PC-9 (cell line): ENCODE measurements at regions not wholly inside any gene's neighbourhood (a gene's known extent, or its start where the extent isn't known, plus 50 kb on each side); places are given as distances from the start of the nearest gene placed in this dataset.

Experiments
- CTCF ChIP-seq: fragments of 200-600 bp; sonication (generic); conservative IDR thresholded peaks from 2 replicates; pipeline ENCODE4 v1.6.1; 2017; ENCODE audit warnings: mixed run types, antibody characterized with exemption, mild to moderate bottlenecking, moderate library complexity
- EZH2 ChIP-seq: fragments of 200-600 bp; sonication (generic); IDR thresholded peaks from 2 replicates; pipeline ENCODE4 v1.8.0; 2017; ENCODE audit warnings: antibody characterized with exemption, low read depth

DNA sequence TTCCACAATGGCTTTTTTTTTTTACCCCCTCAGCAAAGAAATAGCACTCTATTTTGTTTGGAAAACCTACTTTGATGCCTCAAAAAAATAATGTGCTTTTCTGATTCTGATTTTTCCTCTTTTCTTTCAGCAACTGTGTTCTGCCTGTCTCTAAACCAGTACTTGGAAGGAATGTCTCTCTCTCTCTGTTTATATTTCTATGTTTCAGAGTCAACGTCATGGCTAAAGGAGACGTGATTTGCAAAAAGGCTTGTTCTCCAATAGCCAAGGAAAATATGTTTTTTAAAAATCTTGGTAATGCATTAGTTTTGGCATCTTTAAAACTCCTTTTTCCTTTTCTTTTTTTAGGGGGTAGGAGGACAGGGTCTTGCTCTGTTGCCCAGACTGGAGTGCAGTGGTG is 56.0 kb upstream of the SDK1 start:
- TF ChIP-seq CTCF: no peak
- TF ChIP-seq EZH2: no peak
